ENCODE measurements at regions not wholly inside any gene's neighbourhood (a gene's known extent, or its start where the extent isn't known, plus 50 kb on each side); places are given as distances from the start of the nearest gene placed in this dataset.

DNA sequence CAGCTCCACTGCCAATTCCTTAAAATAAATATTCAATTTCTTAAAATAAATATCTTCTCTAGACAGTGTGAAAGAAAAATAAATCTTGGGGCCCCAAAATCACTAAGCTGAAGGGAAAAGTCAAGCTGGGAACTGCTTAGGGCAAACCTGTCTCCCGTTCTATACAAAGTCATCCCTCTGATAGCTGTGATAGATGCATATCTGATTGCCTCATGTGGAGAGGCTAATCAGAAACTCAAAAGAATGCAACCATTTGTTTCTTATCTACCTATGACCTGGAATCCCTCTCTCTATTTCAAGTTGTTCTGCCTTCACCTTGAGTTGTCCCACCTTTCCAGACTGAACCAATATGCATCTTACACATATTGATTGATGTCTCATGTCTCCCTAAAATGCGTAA is 889.8 kb downstream of the TRHDE start:
- no peak for DNase-seq
- ChIA-PET CTCF (no interaction called here), POLR2A (ENCODE audit: unreplicated experiment) (no interaction called here)
- intact Hi-C loops (cut with micrococcal nuclease; ENCODE audit: unreplicated experiment), result no loop called here
- Histone ChIP-seq H3K27me3 (ENCODE audit: insufficient read depth, low read depth) (no peaks in the 10 kb centered on the region), H4K20me1 (ENCODE audit: insufficient read depth) (no peaks in the 10 kb centered on the region), H3K9me3 (ENCODE audit: insufficient read depth, low read depth) (no peaks in the 10 kb centered on the region), H3K4me2 (no peak overlapping the region), H3K27ac (no peak overlapping the region), H3F3A (ENCODE audit: insufficient read depth, low read depth) (no peaks in the 10 kb centered on the region), H3K79me2 (ENCODE audit: low read depth) (no peaks in the 10 kb centered on the region), H2AFZ (no peak overlapping the region), H3K4me3 (no peak overlapping the region), H3K9me2 (ENCODE audit: insufficient read depth) (no peaks in the 10 kb centered on the region; the same call in 1 of the 2 replicates), H3K4me1 (replicated peaks; ENCODE audit: insufficient read depth) (no peaks in the 10 kb centered on the region), H3K36me3 (ENCODE audit: low read depth) (no peaks in the 10 kb centered on the region)
- TF ChIP-seq EZH2 (IDR thresholded peaks at IDR 0.05; ENCODE audit: low read depth), result no peak
- TF ChIP-seq, protein P1, sequence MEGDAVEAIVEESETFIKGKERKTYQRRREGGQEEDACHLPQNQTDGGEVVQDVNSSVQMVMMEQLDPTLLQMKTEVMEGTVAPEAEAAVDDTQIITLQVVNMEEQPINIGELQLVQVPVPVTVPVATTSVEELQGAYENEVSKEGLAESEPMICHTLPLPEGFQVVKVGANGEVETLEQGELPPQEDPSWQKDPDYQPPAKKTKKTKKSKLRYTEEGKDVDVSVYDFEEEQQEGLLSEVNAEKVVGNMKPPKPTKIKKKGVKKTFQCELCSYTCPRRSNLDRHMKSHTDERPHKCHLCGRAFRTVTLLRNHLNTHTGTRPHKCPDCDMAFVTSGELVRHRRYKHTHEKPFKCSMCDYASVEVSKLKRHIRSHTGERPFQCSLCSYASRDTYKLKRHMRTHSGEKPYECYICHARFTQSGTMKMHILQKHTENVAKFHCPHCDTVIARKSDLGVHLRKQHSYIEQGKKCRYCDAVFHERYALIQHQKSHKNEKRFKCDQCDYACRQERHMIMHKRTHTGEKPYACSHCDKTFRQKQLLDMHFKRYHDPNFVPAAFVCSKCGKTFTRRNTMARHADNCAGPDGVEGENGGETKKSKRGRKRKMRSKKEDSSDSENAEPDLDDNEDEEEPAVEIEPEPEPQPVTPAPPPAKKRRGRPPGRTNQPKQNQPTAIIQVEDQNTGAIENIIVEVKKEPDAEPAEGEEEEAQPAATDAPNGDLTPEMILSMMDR (conservative IDR thresholded peaks at IDR 0.05), result no peak
- BruUV-seq (replicated peaks), result no TSS peak

DNA sequence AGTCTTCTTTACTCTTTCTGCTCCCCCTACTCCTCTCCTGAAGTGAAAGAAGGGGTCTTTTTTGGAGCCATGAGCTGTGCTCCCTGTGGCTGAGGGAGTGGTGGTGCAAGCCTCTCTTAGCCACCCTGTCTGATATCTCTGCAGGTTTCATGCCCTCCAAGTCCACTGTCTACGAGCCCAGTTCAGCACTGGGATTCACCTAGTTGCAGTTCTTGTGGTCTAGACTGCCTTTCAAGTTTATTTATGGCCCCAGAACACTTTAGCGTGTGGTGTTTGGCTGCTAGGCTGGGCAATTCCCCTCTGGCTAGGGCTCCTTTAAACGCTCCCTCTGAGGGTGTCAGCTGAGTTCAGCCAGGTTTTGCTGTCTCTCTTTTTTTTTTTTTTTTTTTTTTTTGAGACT is 908.6 kb downstream of the TRHDE start:
- H3K9me3 ChIP-seq (ENCODE audit: insufficient read depth, low read depth), result no peaks in the 10 kb centered on the region
- CTCF ChIA-PET, result no interaction called here
- no peak for DNase-seq

DNA sequence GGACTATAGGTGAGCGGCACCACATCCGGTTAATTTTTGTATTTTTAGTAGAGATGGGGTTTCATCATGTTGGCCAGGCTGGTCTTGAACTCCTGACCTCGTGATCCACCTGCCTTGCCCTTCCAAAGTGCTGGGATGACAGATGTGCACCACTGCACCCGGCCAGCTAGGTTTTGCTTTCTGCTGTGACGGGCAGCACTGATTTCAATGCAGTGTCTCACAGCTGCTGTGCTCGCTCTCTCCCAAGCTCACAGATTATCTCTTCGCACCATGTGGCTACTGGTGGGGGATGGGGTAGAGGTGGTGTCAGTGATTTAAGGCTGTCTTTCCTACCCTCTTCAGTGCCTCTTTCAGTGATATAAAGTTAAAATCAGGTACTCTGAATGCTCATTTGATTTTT is 909.1 kb downstream of the TRHDE start:
- intact Hi-C loops (cut with micrococcal nuclease; ENCODE audit: unreplicated experiment), result no loop called here
- H3K4me3 ChIP-seq, result no peak overlapping the region
- H3K79me2 ChIP-seq (ENCODE audit: low read depth), result no peaks in the 10 kb centered on the region
- ChIA-PET CTCF (no interaction called here), POLR2A (ENCODE audit: unreplicated experiment) (no interaction called here)
- no peaks in the 10 kb centered on the region for H3K9me2 ChIP-seq (ENCODE audit: insufficient read depth)
- H3K36me3 ChIP-seq (ENCODE audit: low read depth), result no peaks in the 10 kb centered on the region
- H3K27ac ChIP-seq, result no peak overlapping the region
- H3K27me3 ChIP-seq (ENCODE audit: insufficient read depth, low read depth), result no peaks in the 10 kb centered on the region
- no peaks in the 10 kb centered on the region for H4K20me1 ChIP-seq (ENCODE audit: insufficient read depth)
- no peak for TF ChIP-seq EZH2 (IDR thresholded peaks at IDR 0.05; ENCODE audit: low read depth)
- TF ChIP-seq, protein P1 (conservative IDR thresholded peaks at IDR 0.05), result no peak
- H3K4me1 ChIP-seq (replicated peaks; ENCODE audit: insufficient read depth), result no peaks in the 10 kb centered on the region
- H3F3A ChIP-seq (ENCODE audit: insufficient read depth, low read depth), result no peaks in the 10 kb centered on the region
- H3K4me2 ChIP-seq, result no peak overlapping the region
- no TSS peak for BruUV-seq (replicated peaks)
- DNase-seq, result no peak
- H3K9me3 ChIP-seq (ENCODE audit: insufficient read depth, low read depth), result no peaks in the 10 kb centered on the region
- no peak overlapping the region for H2AFZ ChIP-seq

More for the DNA sequence above, 908.6 kb downstream of the TRHDE start:
- H3F3A ChIP-seq (ENCODE audit: insufficient read depth, low read depth), result no peaks in the 10 kb centered on the region
- no peak overlapping the region for H2AFZ ChIP-seq
- TF ChIP-seq EZH2 (IDR thresholded peaks at IDR 0.05; ENCODE audit: low read depth), result no peak
- TF ChIP-seq, protein P1 (conservative IDR thresholded peaks at IDR 0.05), result no peak
- intact Hi-C loops (cut with micrococcal nuclease; ENCODE audit: unreplicated experiment), result no loop called here
- H3K4me1 ChIP-seq (replicated peaks; ENCODE audit: insufficient read depth), result no peaks in the 10 kb centered on the region
- POLR2A ChIA-PET (ENCODE audit: unreplicated experiment), result no interaction called here
- H4K20me1 ChIP-seq (ENCODE audit: insufficient read depth), result no peaks in the 10 kb centered on the region
- H3K9me2 ChIP-seq (ENCODE audit: insufficient read depth), result no peaks in the 10 kb centered on the region
- no TSS peak for BruUV-seq (replicated peaks)
- no peaks in the 10 kb centered on the region for H3K79me2 ChIP-seq (ENCODE audit: low read depth)
- H3K36me3 ChIP-seq (ENCODE audit: low read depth), result no peaks in the 10 kb centered on the region
- H3K4me3 ChIP-seq, result no peak overlapping the region
- no peak overlapping the region for H3K4me2 ChIP-seq
- H3K27me3 ChIP-seq (ENCODE audit: insufficient read depth, low read depth), result no peaks in the 10 kb centered on the region
- no peak overlapping the region for H3K27ac ChIP-seq
